ENCODE measurements at regions not wholly inside any gene's neighbourhood (a gene's known extent, or its start where the extent isn't known, plus 50 kb on each side); places are given as distances from the start of the nearest gene placed in this dataset.
A peak's percentile ranks its signal among the peaks of the same experiment; 100 is the strongest.

DNA sequence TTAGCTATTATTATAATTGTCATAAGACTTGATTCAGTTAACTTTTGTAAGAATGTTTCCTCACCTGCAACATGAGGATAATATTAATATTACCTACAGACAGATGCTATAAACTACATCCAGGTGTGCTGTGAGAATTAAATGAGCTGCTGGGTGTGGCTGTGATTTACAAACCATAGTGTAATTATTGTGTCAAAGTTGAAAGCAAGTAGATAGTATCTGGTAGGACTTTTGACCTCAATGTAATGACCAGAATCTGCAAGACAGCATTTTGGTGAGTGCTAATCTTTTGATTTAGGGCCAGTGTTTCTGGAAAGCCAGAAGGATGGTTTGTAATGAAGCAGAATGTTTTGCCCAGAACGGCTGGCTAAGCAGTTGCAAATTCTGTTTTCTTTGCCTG lies 162.5 kb downstream of the TRMT11 start:
- no peak for DNase-seq (ENCODE audit: low spot score)

DNA sequence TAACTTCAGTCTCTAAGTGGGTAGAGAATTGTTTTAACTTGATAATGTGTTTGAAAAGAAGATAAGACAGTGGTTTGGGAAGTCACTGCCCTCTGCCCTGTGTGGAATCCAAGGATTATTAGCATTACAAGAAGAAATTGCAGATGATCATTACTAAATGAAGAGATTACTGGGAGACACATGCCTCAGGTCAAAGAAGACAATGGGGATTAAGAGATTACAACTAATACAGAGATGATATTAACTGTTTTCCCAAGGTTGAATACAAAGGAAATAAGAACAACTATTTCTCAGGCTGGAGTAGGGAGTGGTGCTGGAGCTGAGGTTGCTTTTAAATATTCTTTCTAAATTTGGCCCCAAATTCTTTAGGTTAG lies 166.0 kb downstream of the TRMT11 start:
- DNase-seq (ENCODE audit: low spot score): peak; percentile 56

DNA sequence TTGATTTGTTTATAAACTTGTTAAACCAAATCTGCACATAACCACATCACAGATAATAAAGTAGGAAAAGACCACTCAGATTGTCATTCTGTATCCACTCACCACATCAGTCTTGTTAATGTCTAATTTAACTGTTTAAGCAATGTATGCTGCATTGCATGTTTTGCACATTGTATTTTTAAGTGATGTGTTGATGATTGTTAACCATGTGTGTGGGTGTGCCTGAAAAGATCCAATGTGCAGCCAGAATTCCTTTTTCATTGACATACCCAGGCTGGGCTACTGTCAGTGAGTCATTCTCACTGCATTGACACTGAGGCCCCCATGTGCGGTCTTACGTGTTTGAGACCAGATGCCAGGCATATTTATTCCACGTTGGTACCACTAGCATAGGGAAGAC lies 167.3 kb downstream of the TRMT11 start:
- DNase-seq (ENCODE audit: low spot score): no peak

DNA sequence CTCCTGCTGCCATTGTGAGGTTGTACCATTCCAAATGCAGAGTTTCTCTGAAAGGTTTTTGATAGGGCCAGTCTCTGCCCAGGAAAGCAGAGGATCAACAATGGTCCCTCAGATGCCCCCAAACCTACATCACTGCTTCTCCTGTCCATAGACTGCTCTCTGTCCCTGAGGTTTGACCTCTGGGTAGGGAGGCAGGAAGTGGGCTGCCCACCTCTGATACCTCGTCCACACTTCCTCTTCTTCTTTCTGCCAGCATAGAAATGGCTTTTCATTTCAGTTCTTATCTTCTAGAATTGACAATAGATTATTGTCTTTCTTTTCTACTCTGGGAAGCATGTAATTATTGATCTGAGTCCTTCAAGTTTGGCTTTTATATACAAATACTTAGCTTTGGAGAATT lies 170.6 kb downstream of the TRMT11 start:
- DNase-seq (ENCODE audit: low spot score): no peak

DNA sequence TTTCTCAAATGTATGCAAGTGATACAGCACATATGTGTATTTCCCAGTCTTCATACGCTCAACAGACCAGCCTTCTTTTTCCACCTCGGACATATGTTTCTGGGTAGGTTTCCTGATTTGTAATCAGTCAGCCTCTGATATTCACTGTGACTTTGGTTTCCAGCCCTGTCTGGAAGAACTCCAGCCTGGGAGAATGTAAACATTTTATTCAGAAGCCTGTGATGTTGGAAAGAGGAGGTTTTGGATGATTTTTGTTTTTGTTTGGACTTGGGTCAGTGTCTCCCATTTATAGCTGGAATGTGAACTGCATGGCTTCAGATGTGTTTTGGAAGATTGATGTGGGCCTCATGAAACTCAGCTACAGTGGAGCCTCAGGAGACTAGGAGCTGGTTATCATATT lies 172.2 kb upstream of the CENPW start:
- DNase-seq (ENCODE audit: low spot score): no peak

DNA sequence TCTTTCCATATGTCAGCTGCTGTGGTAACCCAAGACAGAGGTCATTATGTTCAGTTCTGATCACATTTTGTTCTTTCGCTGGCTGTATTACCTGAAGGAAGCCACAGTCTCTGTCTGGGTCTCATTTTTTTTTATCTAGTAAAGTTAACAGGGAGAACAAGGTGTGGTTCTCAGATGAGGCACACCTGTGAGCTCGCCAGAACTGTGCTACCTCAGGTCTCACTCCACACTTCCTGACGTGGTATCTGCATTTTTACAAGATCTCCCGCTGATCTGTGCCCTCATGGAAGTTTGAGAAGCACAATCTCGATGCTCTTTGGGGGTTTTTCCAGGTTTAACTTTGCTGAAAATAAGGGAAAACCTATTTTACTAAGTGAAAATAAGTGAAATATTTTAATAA lies 169.5 kb upstream of the CENPW start:
- no peak for DNase-seq (ENCODE audit: low spot score)

DNA sequence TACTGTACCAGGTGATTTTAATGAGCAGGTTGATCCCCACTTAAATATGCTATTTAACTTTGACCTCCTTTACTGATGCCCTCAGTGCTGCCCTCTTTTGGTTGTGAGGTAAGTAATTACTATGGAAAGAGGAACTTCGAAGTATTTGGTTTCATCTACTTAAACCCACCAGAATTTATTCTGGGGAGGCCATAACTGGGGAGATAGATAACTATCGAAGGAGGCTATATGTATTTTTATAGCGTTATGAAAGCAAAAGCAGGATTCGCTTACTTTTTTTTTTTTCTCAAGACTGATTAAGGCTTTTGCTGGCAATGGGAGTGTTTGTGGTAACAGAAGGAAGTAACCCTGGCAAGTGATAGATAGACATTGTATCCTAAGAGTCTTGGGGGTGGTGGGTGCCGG lies 168.9 kb upstream of the CENPW start:
- DNase-seq (ENCODE audit: low spot score): no peak

DNA sequence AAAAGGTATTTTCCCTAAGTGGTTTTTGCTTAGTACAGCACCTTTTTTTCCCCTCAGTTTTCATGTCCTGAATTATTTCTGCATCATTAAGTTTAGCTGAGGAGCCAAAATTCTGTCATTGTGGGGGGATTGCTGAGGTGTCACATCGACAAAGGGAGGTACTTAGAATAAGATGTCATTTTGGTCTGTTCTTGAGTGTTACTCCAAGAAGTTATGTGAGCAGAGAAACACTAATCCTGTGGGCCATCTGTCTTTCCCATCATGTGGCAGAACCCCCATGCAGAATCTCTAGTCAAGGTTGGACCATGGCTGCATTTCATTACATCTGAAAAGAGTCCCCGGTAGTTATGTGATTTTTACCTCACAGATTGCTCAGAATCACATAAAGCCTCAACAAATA lies 167.8 kb upstream of the CENPW start:
- no peak for DNase-seq (ENCODE audit: low spot score)

DNA sequence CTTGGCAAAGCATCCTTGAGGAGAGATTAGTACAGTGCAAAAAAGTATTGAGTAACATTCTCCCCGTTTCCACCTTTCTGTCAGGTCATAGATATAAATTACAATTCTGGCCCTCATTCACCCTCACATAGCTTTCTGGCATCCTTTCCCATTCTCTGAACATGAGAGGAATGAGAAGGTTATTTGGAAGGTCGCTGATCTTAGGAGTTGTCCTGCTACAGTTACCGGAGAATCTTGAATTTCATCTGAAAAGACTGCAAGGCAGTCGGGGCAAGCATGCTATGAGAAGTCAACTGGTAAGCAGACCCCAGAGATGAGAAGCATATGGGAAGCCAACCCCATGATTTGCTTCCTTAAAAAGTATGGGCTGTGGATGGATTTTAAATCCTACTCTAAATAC lies 166.7 kb upstream of the CENPW start:
- no peak for DNase-seq (ENCODE audit: low spot score)

DNA sequence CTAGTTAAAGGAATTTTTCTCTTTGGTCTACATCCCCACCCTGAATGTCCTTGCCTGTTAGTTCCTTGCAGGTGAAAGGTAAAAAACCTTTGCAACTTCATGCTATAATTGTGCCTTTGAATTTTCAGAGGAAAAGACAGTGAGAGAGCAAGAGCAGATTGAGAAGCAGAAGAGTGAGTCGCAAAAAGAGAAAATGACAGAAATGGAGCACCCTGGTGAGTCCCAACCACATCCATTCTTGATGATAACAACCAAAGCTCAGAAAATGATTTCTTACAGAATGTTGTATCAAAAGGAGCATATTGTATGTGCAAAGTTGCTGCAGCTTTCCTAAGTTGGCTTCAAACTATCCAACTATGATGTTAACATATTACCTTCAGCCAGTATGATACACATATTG lies 165.2 kb upstream of the CENPW start:
- DNase-seq (ENCODE audit: low spot score): no peak

DNA sequence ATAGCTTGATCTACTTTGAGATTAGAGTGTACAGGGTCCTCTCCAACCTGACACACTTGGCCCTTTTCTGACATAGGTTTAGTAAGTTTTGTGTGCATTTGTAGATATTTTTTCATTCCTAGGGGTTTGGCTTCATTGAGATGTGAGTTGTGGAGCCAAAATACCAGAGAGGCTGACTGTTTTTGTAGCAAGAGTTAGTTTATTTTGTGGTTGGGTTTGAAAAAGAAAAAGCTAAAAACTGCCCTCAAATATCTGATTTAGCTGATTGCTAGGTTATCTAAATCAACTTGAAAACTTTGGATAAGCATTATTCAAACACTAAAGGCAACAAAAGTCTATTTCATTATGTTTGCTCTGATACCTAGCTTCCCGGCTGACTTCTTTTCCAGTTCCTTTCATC lies 164.7 kb upstream of the CENPW start:
- no peak for DNase-seq (ENCODE audit: low spot score)

DNA sequence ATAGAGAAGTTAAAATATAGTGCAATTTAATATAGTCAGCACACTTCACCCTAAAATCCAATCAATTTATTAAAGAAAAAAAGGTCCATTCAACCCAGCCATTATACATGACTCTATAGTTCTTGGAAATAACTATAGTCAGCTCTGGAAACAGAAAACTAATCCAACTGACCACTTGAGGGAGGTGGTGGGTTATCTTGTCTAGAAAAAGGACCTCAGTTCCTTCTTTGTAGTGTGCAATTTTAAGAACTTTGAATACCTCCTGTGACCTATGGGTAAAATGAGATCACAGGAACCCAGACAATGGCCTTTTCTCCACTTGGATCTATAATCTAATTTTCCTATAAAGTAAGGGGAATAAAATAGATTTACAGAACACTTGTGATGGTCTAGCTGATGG lies 163.6 kb upstream of the CENPW start:
- DNase-seq (ENCODE audit: low spot score): no peak

DNA sequence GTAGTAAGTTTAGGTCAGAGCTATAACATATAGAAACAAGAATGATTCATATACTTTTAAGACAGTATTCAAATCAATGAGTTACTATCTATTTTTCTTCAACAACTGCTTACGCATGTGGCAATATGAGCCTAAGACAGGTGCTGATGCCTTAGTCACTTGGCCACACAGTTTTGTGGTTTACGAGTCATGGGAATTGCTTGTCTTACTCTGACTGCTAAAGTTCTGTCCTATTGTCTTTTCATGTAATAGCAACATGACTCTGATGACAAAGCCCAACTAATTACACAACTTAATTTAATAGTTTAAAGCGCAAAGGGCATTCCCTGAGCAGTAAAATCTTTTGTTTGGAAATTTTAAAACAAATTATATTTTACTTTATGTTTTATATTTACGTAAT lies 159.3 kb upstream of the CENPW start:
- DNase-seq (ENCODE audit: low spot score): no peak

DNA sequence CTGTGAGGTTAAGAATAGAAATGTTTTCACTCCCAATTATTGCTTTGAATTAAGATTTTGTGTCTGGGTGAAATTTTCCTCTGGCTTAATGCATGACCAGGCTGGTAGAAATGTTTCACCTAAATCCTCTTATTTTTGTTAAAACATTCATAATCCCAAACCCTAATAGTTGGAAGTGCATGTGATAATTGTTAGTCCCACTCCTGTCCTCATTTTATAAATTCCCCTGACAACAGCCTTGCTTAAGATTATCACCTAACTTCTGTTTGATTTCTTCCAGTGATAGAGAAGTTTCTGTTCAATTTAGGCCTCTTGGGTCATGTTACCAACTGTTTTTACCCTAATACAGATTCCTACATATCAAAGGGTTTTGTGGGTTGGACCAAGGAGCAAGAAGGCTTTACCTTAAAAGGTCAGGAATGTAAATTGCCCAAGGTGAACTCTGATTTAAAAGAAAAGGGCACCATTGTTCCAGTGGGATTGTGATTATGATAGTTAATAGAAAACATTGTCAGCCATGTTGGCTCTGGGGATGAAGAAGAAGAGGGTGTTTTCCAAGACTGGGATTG lies 158.7 kb upstream of the CENPW start:
- no peak for DNase-seq (ENCODE audit: low spot score)

DNA sequence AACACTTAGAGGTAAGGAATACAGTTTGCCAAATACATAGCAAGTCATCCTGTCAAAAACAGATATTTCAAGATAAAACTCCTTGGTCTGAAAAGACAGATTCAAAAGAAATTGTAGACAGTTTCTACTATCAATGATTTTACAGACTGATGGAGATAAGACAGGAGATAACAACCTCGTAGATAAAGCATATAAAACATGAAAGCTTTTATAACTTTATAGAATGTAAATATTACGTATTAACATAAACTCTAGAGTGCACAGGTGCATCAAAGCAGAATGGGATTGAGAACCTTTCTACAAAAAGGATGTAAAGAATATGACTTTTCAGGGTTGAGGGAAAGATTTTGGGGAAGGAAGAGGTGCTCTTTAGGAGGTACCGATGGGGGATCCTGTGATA lies 158.0 kb upstream of the CENPW start:
- DNase-seq (ENCODE audit: low spot score): no peak

DNA sequence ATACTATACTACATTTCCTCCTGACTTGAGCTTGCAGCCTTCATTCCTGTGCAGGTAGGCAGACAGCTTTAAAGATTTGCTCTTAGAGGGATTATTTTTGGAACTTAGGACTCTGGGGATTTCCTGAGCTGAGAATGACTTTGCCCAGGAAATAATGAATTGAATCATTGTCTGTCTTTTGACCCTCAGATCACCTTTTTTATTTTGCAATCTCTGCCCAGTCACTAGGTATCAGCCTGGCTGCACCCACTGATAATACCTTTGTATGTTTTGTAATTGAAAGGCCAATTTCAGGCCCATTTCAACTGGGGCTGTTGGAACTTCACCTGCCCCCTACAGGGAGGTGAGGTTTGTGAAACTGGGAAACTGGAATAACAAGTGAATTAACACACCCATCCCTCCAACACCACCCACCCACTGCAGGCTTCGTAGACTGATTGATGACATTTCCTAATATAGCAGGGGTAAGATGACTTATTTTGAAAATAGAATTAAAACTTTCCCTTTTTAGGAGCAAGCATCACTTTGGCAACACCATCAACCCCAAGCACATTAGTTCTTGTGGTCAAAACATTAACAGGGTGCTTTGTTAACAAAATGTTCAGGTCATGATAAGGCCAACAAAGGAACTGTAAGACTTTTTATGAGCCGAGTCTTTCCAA lies 157.1 kb upstream of the CENPW start:
- no peak for DNase-seq (ENCODE audit: low spot score)

DNA sequence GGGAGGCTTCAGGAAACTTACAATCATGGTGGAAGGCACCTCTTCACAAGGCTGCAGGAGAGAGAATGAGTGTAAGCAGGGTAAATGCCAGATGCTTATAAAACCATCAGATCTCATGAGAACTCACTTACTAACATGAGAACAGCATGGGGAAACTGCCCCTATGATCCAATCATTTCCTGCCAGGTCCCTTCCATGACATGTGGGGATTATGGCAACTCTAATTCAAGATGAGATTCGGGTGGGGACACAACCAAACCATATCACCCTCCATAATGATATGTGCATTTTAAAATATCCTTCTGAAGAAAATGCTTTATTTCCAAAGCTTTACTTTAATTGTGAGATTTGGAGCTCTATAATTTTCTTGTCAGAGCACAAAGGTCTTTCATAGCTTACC lies 154.1 kb upstream of the CENPW start:
- no peak for DNase-seq (ENCODE audit: low spot score)

DNA sequence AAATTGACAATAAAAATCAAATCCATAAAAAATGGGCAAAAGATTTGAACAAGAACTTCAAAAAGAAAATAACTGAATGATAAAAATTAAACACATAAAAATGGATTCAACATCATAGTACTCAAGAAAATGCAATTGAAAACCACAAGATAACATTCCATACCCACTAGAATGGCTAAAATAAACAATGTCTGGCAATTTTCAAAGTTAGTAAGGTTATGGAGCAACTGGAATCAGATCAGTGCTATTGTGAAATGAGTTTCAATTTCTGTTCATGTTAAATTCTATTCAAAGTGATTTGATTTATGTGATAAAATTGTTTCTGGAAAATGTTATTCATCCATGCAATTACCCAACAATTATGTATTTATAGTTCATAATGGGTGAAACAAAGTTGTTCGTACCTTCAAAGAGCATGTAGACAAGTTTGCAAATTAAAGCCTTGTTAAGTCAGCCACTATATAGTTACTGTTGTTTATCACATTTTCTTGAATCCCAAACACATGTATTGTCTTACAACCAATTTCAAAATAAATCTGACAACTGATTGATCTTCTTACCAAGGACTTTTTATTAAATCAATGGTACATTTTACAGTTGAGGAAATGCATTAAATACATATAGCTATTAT lies 151.5 kb upstream of the CENPW start:
- no peak for DNase-seq (ENCODE audit: low spot score)

DNA sequence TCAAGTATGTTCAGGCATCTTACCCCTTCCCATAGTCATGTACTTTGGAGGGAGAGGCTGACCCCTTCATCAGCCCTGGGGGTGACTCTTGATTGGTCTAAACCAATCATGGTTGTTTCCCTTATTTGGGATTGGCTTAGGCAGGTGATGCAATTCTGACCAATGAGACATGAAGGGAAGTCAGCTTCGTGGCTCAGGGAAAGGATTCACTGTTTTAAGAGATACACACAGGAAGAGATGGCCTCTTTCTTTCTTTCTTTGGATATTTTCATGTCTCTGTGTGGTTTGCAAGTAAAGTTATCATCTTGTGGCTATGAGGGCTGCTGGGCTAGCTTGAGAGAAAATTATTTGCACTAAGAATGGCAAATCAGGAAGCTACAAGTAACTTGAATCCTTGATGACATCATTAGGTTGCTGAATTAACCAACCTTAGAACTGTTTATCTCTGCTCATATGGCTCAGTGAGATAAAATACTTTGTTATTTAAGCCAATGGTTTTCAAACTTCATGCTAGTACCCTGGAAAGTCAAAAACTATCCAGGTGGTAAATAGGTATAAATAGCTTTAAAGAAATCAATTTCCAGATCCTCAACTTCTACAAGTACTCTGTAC lies 144.2 kb upstream of the CENPW start:
- no peak for DNase-seq (ENCODE audit: low spot score)

DNA sequence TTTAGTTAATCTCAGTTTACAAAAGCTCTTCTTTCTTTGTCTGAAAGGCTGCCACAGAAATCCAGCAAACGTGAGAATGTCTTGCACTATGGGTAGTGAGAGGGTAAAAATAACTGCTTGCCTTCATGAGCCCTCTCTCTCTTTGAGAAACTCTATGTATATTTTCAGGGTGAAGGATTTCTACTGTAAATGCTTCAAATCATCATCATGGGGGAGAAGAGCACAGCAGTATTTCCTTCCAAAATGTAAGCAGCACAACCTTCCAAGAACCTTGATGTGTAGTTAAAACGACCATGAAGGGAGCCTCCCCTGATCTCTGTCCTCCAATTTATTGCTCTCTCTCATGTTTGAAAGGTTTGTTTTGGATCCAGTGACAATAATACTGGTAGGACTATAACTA lies 141.3 kb upstream of the CENPW start:
- DNase-seq (ENCODE audit: low spot score): no peak

DNA sequence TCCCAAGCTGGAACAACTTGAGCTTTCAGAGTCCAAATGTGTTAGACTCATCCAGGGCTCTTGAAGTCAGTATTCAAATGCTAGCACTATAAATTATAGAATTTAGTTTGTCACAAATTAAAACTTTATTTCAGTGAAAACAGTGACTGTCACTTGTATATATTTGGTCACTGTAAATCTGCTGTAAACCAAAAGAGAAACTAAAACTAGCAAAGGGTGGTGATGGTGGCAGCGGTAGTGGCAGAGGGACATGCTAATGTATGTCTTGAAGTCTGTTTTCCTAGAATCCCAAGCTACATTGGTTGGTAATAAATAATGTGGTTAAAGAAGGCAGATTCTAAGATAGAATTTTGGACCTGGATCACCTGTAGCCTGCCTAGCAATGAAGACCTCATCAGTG lies 140.4 kb upstream of the CENPW start:
- no peak for DNase-seq (ENCODE audit: low spot score)

DNA sequence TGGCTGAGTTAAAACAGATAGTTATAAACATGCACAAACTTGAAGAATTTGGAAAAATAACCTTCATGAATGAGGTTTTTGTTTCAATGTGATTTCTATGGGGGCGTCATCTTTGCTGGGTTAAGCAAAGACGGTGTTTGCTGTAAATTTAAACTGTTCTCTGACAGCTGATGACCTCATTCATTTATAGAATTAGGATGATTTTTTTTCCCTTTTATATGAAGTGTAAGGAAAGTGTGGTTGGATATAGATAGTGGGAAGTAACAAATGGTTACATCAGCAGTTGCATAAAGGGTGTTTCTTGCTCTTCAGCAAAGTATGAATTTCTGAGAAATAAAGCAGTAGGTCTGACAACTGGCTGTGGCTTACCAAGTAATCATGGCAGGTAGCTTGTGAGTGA lies 137.2 kb upstream of the CENPW start:
- DNase-seq (ENCODE audit: low spot score): no peak

DNA sequence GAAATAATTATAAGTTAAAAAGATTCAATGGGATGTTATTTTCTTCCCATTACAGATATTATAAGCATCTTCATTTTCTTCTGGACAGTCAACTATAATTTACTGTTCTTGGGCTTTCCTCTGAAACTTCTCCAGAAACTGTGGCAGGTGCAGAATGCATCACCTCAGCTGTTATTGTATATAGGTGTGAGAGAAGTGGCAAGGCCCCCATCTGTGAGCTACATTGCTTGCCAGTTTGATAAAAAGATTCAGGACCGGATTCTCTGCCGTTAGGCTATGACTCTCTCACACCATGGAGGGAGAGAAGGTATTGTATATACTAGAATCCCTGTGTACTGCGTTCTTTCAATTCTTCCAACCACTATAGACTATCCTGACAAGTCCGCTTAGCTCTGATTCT lies 135.8 kb upstream of the CENPW start:
- no peak for DNase-seq (ENCODE audit: low spot score)

DNA sequence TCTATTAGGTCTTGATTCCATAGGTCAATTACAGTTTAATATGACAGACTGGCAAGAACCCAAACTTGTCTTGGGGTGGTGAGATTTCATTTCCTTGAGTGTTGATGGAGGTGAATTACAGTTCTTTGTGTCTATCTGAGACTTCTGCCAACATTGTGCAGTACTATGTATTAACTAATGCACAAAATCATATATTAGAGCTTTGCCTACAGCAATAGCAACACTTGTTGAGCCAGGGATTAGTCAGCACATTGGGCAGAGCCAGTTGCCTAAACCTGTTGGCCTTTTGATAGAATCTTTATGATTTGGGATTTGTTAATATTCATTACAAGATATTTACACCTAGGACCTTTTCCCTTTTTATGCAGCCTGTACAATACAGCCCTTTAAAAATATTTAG lies 135.3 kb upstream of the CENPW start:
- DNase-seq (ENCODE audit: low spot score): no peak

All from D341Med (cell line).